Rectal smooth muscle tissue (tissue), 1 donor: ENCODE measurements at regions not wholly inside any gene's neighbourhood (a gene's known extent, or its start where the extent isn't known, plus 50 kb on each side); places are given as distances from the start of the nearest gene placed in this dataset.

Source experiments
- H3K27ac ChIP-seq: one replicate; pipeline ENCODE4 v1.7.0; 2013; ENCODE audit warnings: low read depth, low read length, inconsistent platforms
- H3K27me3 ChIP-seq: one replicate; pipeline ENCODE4 v1.7.0; 2013; ENCODE audit warnings: low read length; ENCODE audit not compliant: control insufficient read depth, insufficient read depth
- H3K36me3 ChIP-seq: one replicate; pipeline ENCODE4 v1.7.0; 2013; ENCODE audit warnings: low read length; ENCODE audit not compliant: control insufficient read depth, insufficient read depth
- H3K4me1 ChIP-seq: one replicate; pipeline ENCODE4 v1.7.0; 2013; ENCODE audit warnings: low read length; ENCODE audit not compliant: control insufficient read depth, insufficient read depth
- H3K4me3 ChIP-seq: one replicate; pipeline ENCODE4 v1.7.0; 2013; ENCODE audit warnings: low read length
- H3K9ac ChIP-seq: one replicate; pipeline ENCODE4 v1.7.0; 2013; ENCODE audit warnings: low read length

DNA sequence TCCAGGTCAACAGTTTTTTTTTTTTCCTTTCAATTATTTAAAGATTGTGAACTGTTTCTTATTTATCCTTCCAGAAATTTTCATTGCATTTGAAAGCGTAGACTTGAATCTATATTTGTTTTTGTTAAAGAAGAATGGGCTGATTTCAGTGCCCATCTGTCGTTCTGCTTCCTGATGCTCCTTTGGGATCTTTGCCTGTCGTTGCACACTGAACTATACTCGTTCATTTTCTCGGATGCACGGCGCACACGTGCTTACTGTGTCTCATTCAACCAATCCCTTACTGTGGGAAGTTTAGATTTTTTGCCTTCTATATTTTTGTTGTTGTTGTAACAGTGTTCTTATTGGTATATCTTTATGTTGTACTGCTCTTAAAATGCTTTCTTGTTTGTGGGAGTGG lies 149.7 kb downstream of the VAPA start:
- H3K27ac ChIP-seq, result no peak overlapping the region
- H3K9ac ChIP-seq, result no peak overlapping the region
- no peak overlapping the region for H3K4me3 ChIP-seq
- H3K36me3 ChIP-seq, result no peaks in the 10 kb centered on the region
- H3K4me1 ChIP-seq, result peaks cover 11% of the 10 kb centered on the region
- H3K27me3 ChIP-seq, result no peaks in the 10 kb centered on the region

DNA sequence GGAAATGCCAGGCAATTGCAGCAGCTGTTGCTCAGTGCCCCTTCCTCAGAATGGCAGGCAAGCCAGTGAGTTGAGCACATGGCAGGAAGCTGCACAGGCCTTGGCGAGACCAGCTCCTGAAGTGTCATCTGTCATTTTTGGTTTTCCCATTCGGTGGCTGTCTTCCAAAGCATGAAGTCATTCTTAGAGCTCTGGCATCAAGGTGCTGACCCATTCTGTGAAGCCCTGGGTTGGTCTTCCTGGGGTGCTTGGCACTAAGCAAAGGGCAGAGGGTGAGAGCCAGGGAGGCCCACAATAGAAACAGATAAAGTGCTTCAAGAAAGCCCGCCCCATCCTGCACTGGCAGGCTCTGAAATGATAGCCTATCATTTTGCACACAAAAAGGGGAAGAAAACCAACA lies 150.5 kb downstream of the VAPA start:
- no peak overlapping the region for H3K9ac ChIP-seq
- H3K36me3 ChIP-seq, result no peaks in the 10 kb centered on the region
- H3K27me3 ChIP-seq, result no peaks in the 10 kb centered on the region
- H3K4me3 ChIP-seq, result no peak overlapping the region
- H3K27ac ChIP-seq, result no peak overlapping the region
- peaks cover 13% of the 10 kb centered on the region for H3K4me1 ChIP-seq

- Histone ChIP-seq H3K27me3 (no peaks in the 10 kb centered on the region), H3K36me3 (no peaks in the 10 kb centered on the region), H3K4me1 (peaks cover 13% of the 10 kb centered on the region), H3K9ac (no peak overlapping the region), H3K4me3 (no peak overlapping the region), H3K27ac (no peak overlapping the region)
These were observed 151.5 kb downstream of the VAPA start for GRCh38 chr18:10065296-10065695.

GRCh38 chr18:10067670-10068659 lies 154.1 kb downstream of the VAPA start:
- H3K27me3 ChIP-seq, result no peaks in the 10 kb centered on the region
- no peak overlapping the region for H3K27ac ChIP-seq
- H3K4me3 ChIP-seq, result no peak overlapping the region
- no peaks in the 10 kb centered on the region for H3K36me3 ChIP-seq
- H3K9ac ChIP-seq, result no peak overlapping the region
- H3K4me1 ChIP-seq, result peaks cover 13% of the 10 kb centered on the region

- H3K27ac ChIP-seq, result no peak overlapping the region
- H3K4me3 ChIP-seq, result no peak overlapping the region
- no peaks in the 10 kb centered on the region for H3K27me3 ChIP-seq
- H3K4me1 ChIP-seq, result peaks cover 13% of the 10 kb centered on the region
- no peak overlapping the region for H3K9ac ChIP-seq
- H3K36me3 ChIP-seq, result no peaks in the 10 kb centered on the region
These were observed 155.2 kb downstream of the VAPA start for GRCh38 chr18:10068766-10069567.

GRCh38 chr18:10070561-10071000 lies 156.8 kb downstream of the VAPA start:
- Histone ChIP-seq H3K27ac (no peak overlapping the region), H3K4me3 (no peak overlapping the region), H3K9ac (no peak overlapping the region), H3K27me3 (no peaks in the 10 kb centered on the region), H3K4me1 (peaks cover 13% of the 10 kb centered on the region), H3K36me3 (no peaks in the 10 kb centered on the region)

DNA sequence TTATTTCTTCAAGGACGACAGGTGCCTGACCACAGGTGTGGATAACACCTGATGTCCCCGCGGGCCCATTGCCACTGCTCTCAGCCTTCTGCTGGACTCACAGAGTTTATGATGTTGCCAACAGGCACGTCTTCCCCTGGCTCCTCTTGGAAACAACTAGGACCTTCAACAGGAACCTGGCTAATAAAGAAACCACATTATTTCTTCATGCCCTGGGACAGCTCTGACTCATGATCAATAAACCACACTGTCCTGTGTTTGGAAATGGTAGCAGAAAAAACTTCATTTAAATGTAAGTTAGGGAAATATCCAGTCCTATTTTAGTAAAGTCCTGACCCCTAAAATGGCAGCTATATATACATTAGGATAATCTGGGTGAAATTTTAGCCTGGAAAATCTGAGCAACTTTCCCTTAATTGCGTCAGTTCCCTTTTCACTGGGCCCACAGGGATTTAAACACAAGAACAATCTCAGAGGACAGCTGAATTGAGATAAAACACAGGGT lies 158.9 kb downstream of the VAPA start:
- Histone ChIP-seq H3K4me1 (peaks cover 9% of the 10 kb centered on the region), H3K27ac (no peak overlapping the region), H3K27me3 (no peaks in the 10 kb centered on the region), H3K4me3 (no peak overlapping the region), H3K36me3 (no peaks in the 10 kb centered on the region), H3K9ac (no peak overlapping the region)

DNA sequence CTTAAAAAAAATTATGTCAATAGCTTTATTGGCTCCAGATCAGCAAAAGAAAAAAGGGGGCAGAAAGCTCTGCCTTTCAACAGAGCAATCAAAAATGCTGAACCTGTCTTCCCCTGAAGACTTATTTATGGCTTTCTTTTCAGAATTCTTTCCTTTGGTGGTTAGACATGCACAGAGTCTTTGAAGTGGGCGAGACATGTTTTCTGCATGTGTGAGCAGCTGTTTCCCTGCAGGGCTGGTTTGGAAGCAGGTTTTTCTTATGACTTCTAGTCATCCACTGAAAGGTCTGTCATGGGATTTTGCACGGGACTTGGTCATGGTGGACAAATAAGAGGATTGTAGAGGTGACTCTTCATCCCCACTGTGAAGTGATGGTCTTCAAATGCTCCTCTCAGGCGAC lies 160.3 kb downstream of the VAPA start:
- Histone ChIP-seq H3K4me1 (no peaks in the 10 kb centered on the region), H3K9ac (no peak overlapping the region), H3K27me3 (no peaks in the 10 kb centered on the region), H3K4me3 (no peak overlapping the region), H3K27ac (no peak overlapping the region), H3K36me3 (no peaks in the 10 kb centered on the region)

- Histone ChIP-seq H3K9ac (no peak overlapping the region), H3K4me1 (no peaks in the 10 kb centered on the region), H3K27ac (no peak overlapping the region), H3K27me3 (no peaks in the 10 kb centered on the region), H3K4me3 (no peak overlapping the region), H3K36me3 (no peaks in the 10 kb centered on the region)
These were observed 160.9 kb downstream of the VAPA start for GRCh38 chr18:10074728-10075127.

DNA sequence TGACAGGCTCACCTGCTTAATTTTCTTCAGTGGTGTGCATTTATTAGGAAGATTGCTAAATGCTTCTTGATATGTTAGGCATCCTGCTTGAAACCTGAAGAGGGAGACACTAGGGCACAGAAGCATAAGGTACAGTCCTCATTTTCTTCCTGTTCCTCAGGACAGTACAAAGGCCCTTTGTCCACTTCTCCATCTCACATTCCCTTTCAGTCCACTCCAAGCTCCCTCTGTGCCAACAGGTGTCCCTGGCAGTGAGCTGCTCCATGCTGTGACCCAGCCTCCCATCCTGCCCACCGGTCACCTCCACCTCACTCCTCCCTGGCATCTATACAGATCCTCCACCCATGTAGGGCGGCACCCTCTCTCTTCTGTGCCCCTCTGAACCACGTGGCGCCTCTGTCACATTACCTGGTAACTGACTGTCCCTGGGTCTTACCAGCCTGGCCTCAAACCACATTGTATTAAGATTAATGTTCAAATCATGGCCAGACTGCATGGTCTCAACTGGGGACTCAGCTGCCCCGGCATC lies 162.8 kb downstream of the VAPA start:
- Histone ChIP-seq H3K4me3 (no peak overlapping the region), H3K36me3 (no peaks in the 10 kb centered on the region)

DNA sequence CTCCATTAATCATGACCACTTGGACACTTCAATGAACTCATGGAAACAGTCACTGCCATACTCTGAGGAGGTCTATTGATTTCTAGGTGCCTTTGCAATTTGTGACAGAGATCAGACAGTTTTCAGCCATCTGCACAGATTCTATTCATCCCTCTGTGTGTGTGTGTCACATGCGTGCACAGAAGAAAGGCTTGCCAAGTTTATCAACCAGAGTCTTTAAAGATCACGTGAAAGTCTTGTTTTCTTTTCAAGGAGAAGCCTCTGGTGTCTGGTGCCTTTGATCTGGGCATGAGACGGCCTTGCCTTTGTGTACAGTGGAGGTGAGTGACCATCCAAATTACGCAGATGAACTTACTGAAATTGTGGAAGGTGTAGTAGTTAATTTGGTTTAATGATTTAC lies 164.2 kb downstream of the VAPA start:
- no peak overlapping the region for H3K27ac ChIP-seq
- H3K27me3 ChIP-seq, result no peaks in the 10 kb centered on the region
- no peak overlapping the region for H3K9ac ChIP-seq
- no peaks in the 10 kb centered on the region for H3K4me1 ChIP-seq
- no peak overlapping the region for H3K4me3 ChIP-seq
- no peaks in the 10 kb centered on the region for H3K36me3 ChIP-seq

More for the DNA sequence above, 162.8 kb downstream of the VAPA start:
- H3K9ac ChIP-seq, result no peak overlapping the region
- no peaks in the 10 kb centered on the region for H3K4me1 ChIP-seq
- no peaks in the 10 kb centered on the region for H3K27me3 ChIP-seq
- H3K27ac ChIP-seq, result no peak overlapping the region

- Histone ChIP-seq H3K9ac (no peak overlapping the region), H3K36me3 (no peaks in the 10 kb centered on the region), H3K4me3 (no peak overlapping the region), H3K27me3 (no peaks in the 10 kb centered on the region), H3K27ac (no peak overlapping the region), H3K4me1 (no peaks in the 10 kb centered on the region)
These were observed 166.6 kb downstream of the VAPA start for GRCh38 chr18:10080372-10080771.
